Vagina (tissue), 2 donors: ENCODE measurements at regions not wholly inside any gene's neighbourhood (a gene's known extent, or its start where the extent isn't known, plus 50 kb on each side); places are given as distances from the start of the nearest gene placed in this dataset.

Experiments
- DNase-seq, 2 donors: peaks; one replicate each; pipeline ENCODE4 v3.0.0-alpha.2; 2017; ENCODE audit errors: extremely low spot score in 2 of 2
- H3K27ac ChIP-seq: fragments of 200-600 bp; sonication (generic); one replicate; pipeline ENCODE4 v1.5.1; 2019
- H3K27me3 ChIP-seq: fragments of 200-600 bp; sonication (generic); one replicate; pipeline ENCODE4 v1.5.1; 2019
- H3K36me3 ChIP-seq, 2 donors: fragments of 200-600 bp; sonication (generic); one replicate each; pipeline ENCODE4 v1.5.1; 2017 to 2019
- H3K4me1 ChIP-seq: fragments of 200-600 bp; sonication (generic); one replicate; pipeline ENCODE4 v1.5.1; 2019
- H3K4me3 ChIP-seq, 2 donors: fragments of 200-600 bp; sonication (generic); 1 replicate in 1 of 2; 2 replicates in 1 of 2; pipeline ENCODE4 v1.5.1; 2016 to 2019
- H3K9me3 ChIP-seq: fragments of 200-600 bp; sonication (generic); one replicate; pipeline ENCODE4 v1.5.1; 2019
- POLR2A ChIP-seq, 2 donors: fragments of 450-650 bp; IDR thresholded peaks; one replicate each; pipeline ENCODE4 v1.6.1; 2017; ENCODE audit warnings: antibody characterized with exemption in 2 of 2, mild to moderate bottlenecking in 2 of 2, moderate library complexity in 2 of 2
- POLR2AphosphoS5 ChIP-seq, 2 donors: sonication (generic); formaldehyde crosslinking; IDR thresholded peaks; one replicate each; pipeline ENCODE4 v1.9.0; 2017; ENCODE audit warnings: antibody characterized with exemption in 2 of 2, mild to moderate bottlenecking in 2 of 2, low read depth in 1 of 2; ENCODE audit not compliant: insufficient read depth in 1 of 2
- intact Hi-C: fragments of 100-400 bp; cut with DNase I; formaldehyde crosslinking; loops from one replicate; pipeline ENCODE4 v1.15.1; 2023
- TF ChIP-seq, protein P1 (sequence below), 3 experiments: fragments of 450-650 bp in 2 of 3; fragments of 200-600 bp in 1 of 3; sonication (generic) in 1 of 3; IDR thresholded peaks; one replicate each; pipeline ENCODE4 v1.5.1; 2017 to 2019; ENCODE audit warnings: antibody characterized with exemption in 3 of 3, mild to moderate bottlenecking in 2 of 3, moderate library complexity in 2 of 3

DNA sequence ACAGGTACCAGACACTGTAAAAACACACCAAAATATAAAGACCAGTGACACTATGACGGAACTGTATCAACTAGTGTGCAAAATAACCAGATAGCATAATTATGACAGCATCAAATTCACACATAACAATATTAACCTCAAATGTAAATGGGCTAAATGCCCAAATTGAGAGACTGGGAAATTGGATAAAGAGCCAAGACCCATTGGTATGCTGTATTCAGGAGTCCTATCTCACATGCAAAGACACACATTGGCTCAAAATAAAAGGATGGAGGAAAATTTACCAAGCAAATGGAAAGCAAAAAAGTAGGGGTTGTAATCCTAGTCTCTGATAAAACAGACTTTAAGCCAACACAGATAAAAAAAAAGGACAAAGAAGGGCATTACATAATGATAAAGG, 416.3 kb upstream of the ZNF608 start:
- Histone ChIP-seq H3K4me3 (no peak overlapping the region), H3K4me1 (no peaks in the 10 kb centered on the region), H3K9me3 (no peaks in the 10 kb centered on the region), H3K36me3 (no peaks in the 10 kb centered on the region), H3K27me3 (no peaks in the 10 kb centered on the region), H3K27ac (no peak overlapping the region)
- no peak for DNase-seq
- no peak for TF ChIP-seq POLR2AphosphoS5 (IDR thresholded peaks at IDR 0.05; ENCODE audit: insufficient read depth in 1 of 2, low read depth in 1 of 2)
- no peak for TF ChIP-seq POLR2A (IDR thresholded peaks at IDR 0.05)
- TF ChIP-seq, protein P1, sequence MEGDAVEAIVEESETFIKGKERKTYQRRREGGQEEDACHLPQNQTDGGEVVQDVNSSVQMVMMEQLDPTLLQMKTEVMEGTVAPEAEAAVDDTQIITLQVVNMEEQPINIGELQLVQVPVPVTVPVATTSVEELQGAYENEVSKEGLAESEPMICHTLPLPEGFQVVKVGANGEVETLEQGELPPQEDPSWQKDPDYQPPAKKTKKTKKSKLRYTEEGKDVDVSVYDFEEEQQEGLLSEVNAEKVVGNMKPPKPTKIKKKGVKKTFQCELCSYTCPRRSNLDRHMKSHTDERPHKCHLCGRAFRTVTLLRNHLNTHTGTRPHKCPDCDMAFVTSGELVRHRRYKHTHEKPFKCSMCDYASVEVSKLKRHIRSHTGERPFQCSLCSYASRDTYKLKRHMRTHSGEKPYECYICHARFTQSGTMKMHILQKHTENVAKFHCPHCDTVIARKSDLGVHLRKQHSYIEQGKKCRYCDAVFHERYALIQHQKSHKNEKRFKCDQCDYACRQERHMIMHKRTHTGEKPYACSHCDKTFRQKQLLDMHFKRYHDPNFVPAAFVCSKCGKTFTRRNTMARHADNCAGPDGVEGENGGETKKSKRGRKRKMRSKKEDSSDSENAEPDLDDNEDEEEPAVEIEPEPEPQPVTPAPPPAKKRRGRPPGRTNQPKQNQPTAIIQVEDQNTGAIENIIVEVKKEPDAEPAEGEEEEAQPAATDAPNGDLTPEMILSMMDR (IDR thresholded peaks at IDR 0.05), result no peak
- intact Hi-C loops, result no loop called here

DNA sequence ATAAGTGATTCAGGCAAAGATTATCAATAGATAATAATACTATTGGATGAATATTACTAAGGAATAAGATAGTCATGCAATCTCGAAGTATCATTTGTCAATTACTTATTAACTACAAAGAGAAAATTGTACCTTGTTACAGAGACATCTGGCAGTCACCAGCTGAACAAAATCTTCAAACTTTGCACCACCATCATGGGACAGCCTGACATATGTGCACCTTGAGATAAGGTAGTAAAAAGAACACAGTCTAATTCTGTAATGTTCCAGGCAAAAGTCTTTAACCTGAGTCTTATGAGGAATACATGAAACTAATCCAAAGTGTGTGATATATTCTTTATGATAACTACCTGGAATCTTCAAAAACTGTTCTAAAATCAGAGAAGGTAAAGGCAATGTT, 423.0 kb upstream of the ZNF608 start:
- intact Hi-C loops, result no loop called here
- Histone ChIP-seq H3K4me1 (no peaks in the 10 kb centered on the region), H3K27ac (no peak overlapping the region), H3K36me3 (no peaks in the 10 kb centered on the region), H3K9me3 (no peaks in the 10 kb centered on the region), H3K27me3 (no peaks in the 10 kb centered on the region), H3K4me3 (no peak overlapping the region)
- no peak for DNase-seq
- TF ChIP-seq, protein P1 (IDR thresholded peaks at IDR 0.05), result no peak
- no peak for TF ChIP-seq POLR2A (IDR thresholded peaks at IDR 0.05)

DNA sequence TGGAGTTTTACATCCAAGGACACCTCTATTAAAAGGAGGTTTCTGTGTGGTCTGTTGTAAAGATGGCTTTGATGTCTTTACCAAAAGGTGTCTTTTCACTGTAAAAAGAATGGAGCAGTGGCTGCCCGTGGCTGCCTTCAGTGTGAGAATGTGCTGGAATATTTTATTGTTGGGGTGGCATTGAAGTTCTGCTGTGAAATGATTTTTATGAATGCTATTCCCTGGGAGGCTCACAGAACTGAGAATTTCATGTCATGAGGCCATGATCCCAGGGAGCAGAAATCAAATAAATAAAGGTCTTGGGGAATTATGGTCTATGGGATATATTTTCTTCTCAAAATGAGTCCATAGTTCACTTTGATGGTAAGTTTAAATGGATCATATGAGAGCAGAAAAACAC, 425.2 kb upstream of the ZNF608 start:
- no peak overlapping the region for H3K4me3 ChIP-seq
- intact Hi-C loops, result no loop called here
- no peaks in the 10 kb centered on the region for H3K9me3 ChIP-seq
- H3K36me3 ChIP-seq, result no peaks in the 10 kb centered on the region
- no peak overlapping the region for H3K27ac ChIP-seq
- TF ChIP-seq, protein P1 (IDR thresholded peaks at IDR 0.05), result no peak
- TF ChIP-seq POLR2A (IDR thresholded peaks at IDR 0.05), result no peak
- TF ChIP-seq POLR2AphosphoS5 (IDR thresholded peaks at IDR 0.05; ENCODE audit: insufficient read depth in 1 of 2, low read depth in 1 of 2), result no peak
- no peaks in the 10 kb centered on the region for H3K27me3 ChIP-seq
- no peak for DNase-seq
- H3K4me1 ChIP-seq, result no peaks in the 10 kb centered on the region

DNA sequence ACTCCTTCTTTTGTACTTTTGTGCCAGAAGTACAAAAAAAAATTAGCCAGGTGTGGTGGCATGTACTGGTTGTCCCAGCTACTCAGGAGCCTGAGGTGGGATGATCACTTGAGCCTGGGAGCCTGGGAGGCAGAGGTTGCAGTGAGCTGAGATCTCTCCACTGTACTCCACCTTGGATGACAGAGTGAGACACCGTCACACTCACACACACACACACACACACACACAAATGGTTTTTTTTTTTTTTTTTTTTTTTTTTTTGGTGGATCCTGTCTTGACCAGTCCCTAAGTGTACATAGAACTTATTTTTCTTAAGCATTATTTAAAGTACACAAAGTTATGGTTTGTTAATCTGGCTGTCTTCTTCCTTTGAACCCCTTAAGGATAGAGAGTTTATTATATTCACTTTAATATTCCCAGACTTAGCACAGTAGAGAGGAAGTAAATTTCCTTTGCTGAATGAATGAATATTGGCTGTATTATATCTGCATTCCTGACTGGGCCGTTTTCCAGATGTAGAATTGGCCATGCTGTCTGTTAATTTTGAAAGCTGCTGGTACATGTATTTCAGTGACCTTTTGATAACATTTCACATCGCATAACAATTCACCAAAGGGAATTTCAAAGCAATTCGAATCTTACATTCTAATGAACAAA, 429.0 kb upstream of the ZNF608 start:
- Histone ChIP-seq H3K27me3 (no peaks in the 10 kb centered on the region), H3K4me1 (no peaks in the 10 kb centered on the region), H3K36me3 (no peaks in the 10 kb centered on the region), H3K4me3 (no peak overlapping the region), H3K9me3 (no peaks in the 10 kb centered on the region), H3K27ac (no peak overlapping the region)
- TF ChIP-seq POLR2AphosphoS5 (IDR thresholded peaks at IDR 0.05; ENCODE audit: insufficient read depth in 1 of 2, low read depth in 1 of 2) (no peak), POLR2A (IDR thresholded peaks at IDR 0.05) (no peak)
- TF ChIP-seq, protein P1 (IDR thresholded peaks at IDR 0.05), result no peak
- no peak for DNase-seq
- intact Hi-C loops, result no loop called here

DNA sequence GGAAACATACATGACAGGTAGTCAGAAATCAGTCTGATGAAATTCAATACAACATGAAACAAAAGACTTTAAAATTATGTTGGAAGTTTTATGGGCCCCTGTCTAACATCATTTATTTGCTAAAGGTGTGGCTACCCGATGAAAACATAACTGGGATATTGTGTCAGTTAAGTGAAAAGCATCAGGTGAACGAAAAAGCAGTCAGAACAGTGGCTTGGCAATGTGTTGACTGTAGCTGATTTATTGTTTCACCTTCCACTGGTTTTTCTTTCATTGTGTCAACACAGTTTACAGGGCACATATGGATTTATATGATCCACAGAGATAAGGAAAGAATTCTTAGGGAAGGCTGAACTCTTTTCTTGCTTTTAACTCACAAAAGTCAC, 429.6 kb upstream of the ZNF608 start:
- no peak for DNase-seq
- no peaks in the 10 kb centered on the region for H3K27me3 ChIP-seq
- TF ChIP-seq POLR2A (IDR thresholded peaks at IDR 0.05) (no peak), POLR2AphosphoS5 (IDR thresholded peaks at IDR 0.05; ENCODE audit: insufficient read depth in 1 of 2, low read depth in 1 of 2) (no peak)
- TF ChIP-seq, protein P1 (IDR thresholded peaks at IDR 0.05), result no peak
- H3K4me3 ChIP-seq, result no peak overlapping the region
- intact Hi-C loops, result no loop called here
- no peak overlapping the region for H3K27ac ChIP-seq
- H3K36me3 ChIP-seq, result no peaks in the 10 kb centered on the region
- H3K4me1 ChIP-seq, result no peaks in the 10 kb centered on the region
- no peaks in the 10 kb centered on the region for H3K9me3 ChIP-seq
